HG03103 (cell line): ENCODE measurements at regions not wholly inside any gene's neighbourhood (a gene's known extent, or its start where the extent isn't known, plus 50 kb on each side); places are given as distances from the start of the nearest gene placed in this dataset.
"Not testable (repeated sequence)": the region's sequence is repeated elsewhere in the genome, so short reads cannot be mapped to it uniquely, and the experiment has no call there.

ENCODE experiments used
- ATAC-seq: cut with Tn5 transposase; IDR thresholded peaks from one replicate; pipeline ENCODE4 v1.9.1; 2021; ENCODE audit warnings: low read depth; ENCODE audit not compliant: unreplicated experiment

- ATAC-seq: not testable (repeated sequence)
Observed at GRCh38 chr5:100398815-100399214, 136.4 kb upstream of the FAM174A start.

GRCh38 chr5:100379254-100379858 lies 155.8 kb upstream of the FAM174A start:
- ATAC-seq: not testable (repeated sequence)

DNA sequence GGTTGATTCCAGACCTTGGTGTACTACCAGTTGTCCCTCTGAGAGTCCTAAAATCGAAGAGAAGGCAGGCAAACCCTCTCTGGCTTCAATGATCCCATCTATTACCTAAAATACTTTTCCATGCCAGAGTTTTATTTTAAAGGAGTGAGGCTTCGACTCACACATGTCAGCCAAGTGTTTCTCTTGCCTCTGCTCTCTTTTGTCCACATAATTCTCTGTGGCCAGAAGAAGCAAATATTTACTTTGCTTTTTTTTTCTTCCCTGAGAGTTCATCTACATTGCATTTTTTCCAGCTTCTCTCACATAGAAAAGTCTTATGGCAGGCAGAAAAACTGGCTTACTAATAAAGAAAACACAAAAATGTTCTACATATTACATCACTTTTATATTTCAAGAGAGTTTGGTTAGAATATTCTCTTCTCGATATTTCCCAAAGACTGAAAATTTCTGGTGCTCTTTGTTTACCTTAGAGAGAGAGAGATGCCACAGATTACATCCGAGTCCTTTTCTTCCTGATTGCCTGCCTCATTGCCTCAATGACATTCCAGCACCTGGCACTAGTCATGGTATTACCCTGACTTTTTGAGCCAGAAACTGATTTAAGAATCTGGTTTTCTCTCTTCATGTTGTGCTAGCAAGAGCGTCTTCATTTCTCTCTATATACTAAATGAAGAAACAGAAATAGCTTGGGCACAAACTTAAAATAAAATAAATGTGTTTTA lies 170.3 kb upstream of the FAM174A start:
- ATAC-seq: not testable (repeated sequence)

DNA sequence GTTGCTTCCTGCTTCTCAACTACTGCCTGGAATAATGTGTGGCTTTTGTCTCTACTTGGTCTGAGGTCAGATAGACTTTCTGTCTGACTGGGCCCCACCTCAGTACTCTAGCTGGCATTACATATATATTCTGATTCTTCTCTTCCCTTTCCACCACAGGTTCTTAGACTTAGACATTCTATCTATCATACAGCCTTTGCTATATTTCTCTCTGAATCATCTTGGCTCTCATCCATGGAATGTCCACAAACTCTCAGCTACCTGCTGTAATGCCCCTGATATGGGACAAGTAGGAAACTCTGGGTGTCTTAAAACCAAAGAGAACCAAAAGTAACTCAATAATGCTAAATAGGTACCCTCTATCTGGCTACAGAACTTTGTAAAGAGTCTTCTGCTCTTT lies 170.8 kb upstream of the FAM174A start:
- not testable (repeated sequence) for ATAC-seq

GRCh38 chr5:100359998-100360397 lies 175.2 kb upstream of the FAM174A start:
- ATAC-seq: not testable (repeated sequence)

DNA sequence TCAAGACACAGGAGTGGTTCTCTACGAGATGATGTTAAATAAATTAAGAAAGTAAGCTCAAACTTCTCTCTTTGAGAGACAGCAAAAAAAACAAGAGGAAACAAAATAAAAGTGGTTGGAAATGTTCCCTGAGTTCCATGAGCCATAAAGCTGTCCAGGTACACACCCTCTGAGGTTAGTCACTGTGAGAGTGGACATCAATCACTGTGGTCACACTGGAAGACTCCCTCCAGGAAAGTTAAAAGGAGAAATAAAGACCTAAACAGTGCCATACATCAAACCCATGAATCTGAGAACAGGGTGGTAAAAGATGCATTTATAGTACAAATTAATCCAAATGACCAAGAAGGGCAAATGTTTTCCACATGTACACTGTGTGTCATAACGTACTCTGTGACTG lies 188.9 kb upstream of the FAM174A start:
- not testable (repeated sequence) for ATAC-seq

DNA sequence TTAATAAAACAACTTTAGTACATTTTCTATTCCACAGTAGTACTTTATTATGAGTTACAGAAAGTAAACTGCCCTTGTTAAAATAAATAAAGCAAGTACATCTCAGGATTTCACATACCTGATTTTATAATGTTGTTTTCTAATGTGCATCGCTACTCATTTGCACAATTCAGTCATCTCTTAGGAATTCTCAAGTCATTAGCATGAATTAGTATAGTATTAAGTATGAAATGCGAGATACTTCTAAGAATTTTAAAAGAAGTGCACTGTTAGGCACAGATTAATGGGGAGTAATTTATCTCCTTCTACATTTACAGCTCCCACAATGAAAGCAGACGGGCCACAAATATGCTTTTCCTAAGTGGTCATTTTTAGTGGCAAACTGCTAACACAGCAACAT lies 193.7 kb upstream of the FAM174A start:
- ATAC-seq: not testable (repeated sequence)

GRCh38 chr5:100322483-100322882 lies 212.7 kb upstream of the FAM174A start:
- no peak for ATAC-seq

- ATAC-seq: no peak
Observed at GRCh38 chr5:100319885-100320284, 215.3 kb upstream of the FAM174A start.

- ATAC-seq: no peak
Observed at GRCh38 chr5:100313657-100314056, 221.5 kb upstream of the FAM174A start.

GRCh38 chr5:100311806-100312205 lies 223.4 kb upstream of the FAM174A start:
- no peak for ATAC-seq

DNA sequence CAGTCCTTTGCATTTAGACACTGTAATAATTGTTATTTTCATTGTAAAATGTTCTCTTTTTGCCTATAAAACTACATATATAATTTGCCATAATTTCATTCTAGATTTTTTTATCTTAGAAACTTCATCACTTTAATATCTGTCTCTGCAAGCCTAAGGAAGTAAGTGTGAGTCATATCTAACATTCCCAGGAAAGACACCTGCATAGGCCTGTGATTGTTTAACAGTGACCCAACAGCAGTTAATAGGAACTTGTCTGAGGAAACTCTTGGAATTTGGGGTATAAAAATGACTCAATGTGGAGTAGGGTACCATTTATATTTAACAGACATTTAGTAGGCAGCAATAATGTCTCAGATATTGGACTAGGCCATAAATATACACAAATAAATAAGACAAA lies 229.2 kb upstream of the FAM174A start:
- ATAC-seq: no peak

- no peak for ATAC-seq
Observed at GRCh38 chr5:100303216-100303615, 232.0 kb upstream of the FAM174A start.

DNA sequence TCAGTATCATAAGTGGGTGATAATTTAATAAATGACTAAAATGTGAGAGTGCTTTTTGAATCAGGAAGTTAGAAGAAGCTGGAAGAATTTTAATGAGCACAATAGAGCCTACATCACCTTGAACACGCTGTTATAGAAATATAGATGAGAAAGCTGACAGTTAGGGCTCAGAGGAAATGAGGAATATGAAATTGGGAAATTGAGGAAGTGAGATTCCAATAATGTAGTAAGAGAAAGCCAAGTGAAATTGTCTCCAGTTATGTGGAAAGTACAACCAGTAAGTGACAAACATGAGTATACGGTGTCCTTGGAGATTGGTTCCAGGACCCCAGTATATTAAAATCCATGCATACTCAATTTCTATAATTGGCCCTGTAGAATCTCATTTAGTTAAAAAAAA lies 235.9 kb upstream of the FAM174A start:
- ATAC-seq: no peak

DNA sequence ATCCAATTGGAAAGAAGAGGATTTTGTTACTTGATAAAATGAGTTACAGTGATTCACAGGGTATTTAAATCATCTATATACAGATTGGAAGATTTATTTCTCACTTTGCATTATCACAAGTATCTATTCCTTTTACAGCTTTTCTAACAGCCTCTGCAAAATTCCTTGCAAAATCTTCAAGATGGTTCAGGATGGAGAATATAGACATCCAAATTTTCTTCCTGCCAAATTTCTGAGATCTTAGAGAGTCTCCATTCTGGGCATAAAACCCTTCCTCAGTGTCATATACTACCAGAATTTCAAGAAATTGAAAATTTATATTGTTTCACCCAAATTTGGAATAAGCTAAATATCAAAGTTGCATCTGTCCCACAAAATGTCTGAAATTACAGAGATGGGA lies 259.1 kb upstream of the FAM174A start:
- ATAC-seq: no peak

DNA sequence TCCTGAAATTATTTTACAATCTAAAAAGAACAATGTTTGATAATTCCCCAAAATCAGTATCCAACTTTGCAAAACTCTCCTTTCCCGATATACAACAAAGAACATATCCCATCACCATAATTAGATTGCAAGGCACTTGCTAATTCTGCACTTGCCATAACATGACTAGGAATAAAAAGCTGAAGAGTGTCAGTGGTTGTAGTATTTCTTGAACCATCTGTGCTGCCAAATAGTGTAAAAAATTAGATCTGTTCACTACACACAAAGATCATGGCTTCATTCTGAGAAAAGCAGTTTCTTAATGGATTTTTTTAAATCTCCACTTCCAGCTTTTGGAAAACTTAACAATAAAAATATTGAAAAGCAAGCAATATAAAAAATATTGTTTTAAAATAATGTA lies 259.5 kb upstream of the FAM174A start:
- no peak for ATAC-seq

- ATAC-seq: no peak
Observed at GRCh38 chr5:100273846-100274580, 261.2 kb upstream of the FAM174A start.

- no peak for ATAC-seq
Observed at GRCh38 chr5:100270023-100270771, 265.0 kb upstream of the FAM174A start.

DNA sequence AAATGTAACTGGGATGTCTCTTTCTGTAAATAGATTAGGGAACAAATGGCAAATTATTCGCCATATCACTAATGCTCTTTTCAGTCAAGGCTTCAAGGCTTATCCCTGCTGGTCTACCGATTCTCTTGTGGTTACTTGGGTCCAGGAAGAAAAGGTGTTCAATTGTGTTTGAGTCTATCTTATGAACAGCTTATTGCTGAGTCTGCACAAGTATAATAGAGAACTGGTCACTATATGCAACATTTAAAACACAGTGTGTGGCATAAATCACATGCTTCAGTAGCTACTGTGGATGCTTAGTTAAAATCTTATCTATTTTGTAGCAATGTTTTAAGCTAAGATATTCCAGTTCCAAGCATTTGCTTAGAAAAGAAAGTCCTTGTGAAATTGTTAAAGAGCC lies 274.2 kb upstream of the FAM174A start:
- no peak for ATAC-seq

DNA sequence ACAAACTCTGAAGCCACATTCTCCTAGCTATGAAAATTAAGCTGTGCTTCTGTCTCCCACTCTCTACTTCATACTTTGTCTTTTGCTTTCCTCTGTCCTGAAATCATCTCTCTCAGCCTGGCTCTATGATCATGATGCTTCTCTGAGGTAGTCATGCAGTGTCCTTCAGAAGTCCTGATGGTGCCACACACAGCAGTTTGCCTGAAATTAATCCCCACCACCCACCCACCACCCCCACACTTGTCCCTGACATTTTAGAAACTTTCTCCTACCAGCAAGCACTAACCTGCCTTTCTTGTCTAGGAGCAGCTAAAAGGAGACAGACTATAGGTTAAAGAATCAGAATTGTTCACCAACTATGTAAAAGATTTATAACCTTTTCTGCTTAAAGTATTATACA lies 282.2 kb upstream of the FAM174A start:
- no peak for ATAC-seq

GRCh38 chr5:100252037-100252436 lies 283.1 kb upstream of the FAM174A start:
- no peak for ATAC-seq
